GM18873 (cell line): ENCODE measurements at regions not wholly inside any gene's neighbourhood (a gene's known extent, or its start where the extent isn't known, plus 50 kb on each side); places are given as distances from the start of the nearest gene placed in this dataset.
"Not testable (repeated sequence)": the region's sequence is repeated elsewhere in the genome, so short reads cannot be mapped to it uniquely, and the experiment has no call there.

Source experiments
- ATAC-seq: cut with Tn5 transposase; IDR thresholded peaks from one replicate; pipeline ENCODE4 v1.9.1; 2021; ENCODE audit warnings: mild to moderate bottlenecking, moderate library complexity, moderate number of reproducible peaks; ENCODE audit not compliant: unreplicated experiment, low FRiP score

GRCh38 chr15:31433091-31433490 lies 106.5 kb downstream of the KLF13 start:
- ATAC-seq, result no peak

GRCh38 chr15:31433574-31433973 lies 106.9 kb downstream of the KLF13 start:
- no peak for ATAC-seq

- no peak for ATAC-seq
Observed at GRCh38 chr15:31434275-31434587, 107.6 kb downstream of the KLF13 start.

GRCh38 chr15:31434588-31435260 lies 108.1 kb downstream of the KLF13 start:
- ATAC-seq, result peak; percentile 30

- ATAC-seq, result peak; percentile 48
Observed at GRCh38 chr15:31435261-31435911, 108.8 kb downstream of the KLF13 start.

- ATAC-seq, result no peak
Observed at GRCh38 chr15:31435912-31436628, 109.4 kb downstream of the KLF13 start.

GRCh38 chr15:31437686-31438085 lies 111.1 kb downstream of the KLF13 start:
- no peak for ATAC-seq

- no peak for ATAC-seq
Observed at GRCh38 chr15:31438601-31439265, 112.1 kb downstream of the KLF13 start.

- ATAC-seq, result no peak
Observed at GRCh38 chr15:31439328-31439727, 112.7 kb downstream of the KLF13 start.

GRCh38 chr15:31440216-31440615 lies 113.6 kb downstream of the KLF13 start:
- not testable (repeated sequence) for ATAC-seq

GRCh38 chr15:31440754-31441311 lies 114.2 kb downstream of the KLF13 start:
- no peak for ATAC-seq

GRCh38 chr15:31442226-31442625 lies 115.6 kb downstream of the KLF13 start:
- ATAC-seq, result no peak

GRCh38 chr15:31442699-31443111 lies 116.1 kb downstream of the KLF13 start:
- no peak for ATAC-seq

- no peak for ATAC-seq
Observed at GRCh38 chr15:31444844-31445243, 118.2 kb downstream of the KLF13 start.

GRCh38 chr15:31446546-31446945 lies 119.9 kb downstream of the KLF13 start:
- no peak for ATAC-seq

GRCh38 chr15:31447931-31448634 lies 121.4 kb downstream of the KLF13 start:
- no peak for ATAC-seq

- ATAC-seq, result no peak
Observed at GRCh38 chr15:31448635-31448979, 122.0 kb downstream of the KLF13 start.

- no peak for ATAC-seq
Observed at GRCh38 chr15:31452595-31453557, 126.2 kb downstream of the KLF13 start.
